Vagina (tissue), 2 donors: ENCODE measurements at regions not wholly inside any gene's neighbourhood (a gene's known extent, or its start where the extent isn't known, plus 50 kb on each side); places are given as distances from the start of the nearest gene placed in this dataset.
A peak's percentile ranks its signal among the peaks of the same experiment; 100 is the strongest.

Experiments
- CTCF ChIP-seq, 3 experiments: fragments of 450-650 bp in 2 of 3; fragments of 200-600 bp in 1 of 3; sonication (generic) in 1 of 3; IDR thresholded peaks; one replicate each; pipeline ENCODE4 v1.5.1; 2017 to 2019; ENCODE audit warnings: antibody characterized with exemption in 3 of 3, mild to moderate bottlenecking in 2 of 3, moderate library complexity in 2 of 3
- POLR2A ChIP-seq, 2 donors: fragments of 450-650 bp; IDR thresholded peaks; one replicate each; pipeline ENCODE4 v1.6.1; 2017; ENCODE audit warnings: antibody characterized with exemption in 2 of 2, mild to moderate bottlenecking in 2 of 2, moderate library complexity in 2 of 2
- POLR2AphosphoS5 ChIP-seq, 2 donors: sonication (generic); formaldehyde crosslinking; IDR thresholded peaks; one replicate each; pipeline ENCODE4 v1.9.0; 2017; ENCODE audit warnings: antibody characterized with exemption in 2 of 2, mild to moderate bottlenecking in 2 of 2, low read depth in 1 of 2; ENCODE audit not compliant: insufficient read depth in 1 of 2

- no peak for TF ChIP-seq POLR2A (IDR thresholded peaks at IDR 0.05)
- peak in 1 of 2 donors; percentile 36 for TF ChIP-seq POLR2AphosphoS5 (IDR thresholded peaks at IDR 0.05; ENCODE audit: insufficient read depth in 1 of 2, low read depth in 1 of 2)
- no peak for TF ChIP-seq CTCF (IDR thresholded peaks at IDR 0.05)
Measured at GRCh38 chr2:147603447-147603846, 241.4 kb upstream of the ACVR2A start.
